A673 (cell line): ENCODE measurements at regions not wholly inside any gene's neighbourhood (a gene's known extent, or its start where the extent isn't known, plus 50 kb on each side); places are given as distances from the start of the nearest gene placed in this dataset.
"Not testable (repeated sequence)": the region's sequence is repeated elsewhere in the genome, so short reads cannot be mapped to it uniquely, and the experiment has no call there.

Experiments
- CTCF ChIP-seq: fragments of 300-800, 200-600 bp; sonication (generic); conservative IDR thresholded peaks from 2 replicates; pipeline ENCODE4 v1.5.1; 2017; ENCODE audit warnings: low read depth, mild to moderate bottlenecking, antibody characterized with exemption, low read length, moderate library complexity, mixed read lengths
- EZH2 ChIP-seq: fragments of 200-600 bp; sonication (generic); IDR thresholded peaks from 2 replicates; pipeline ENCODE4 v1.6.1; 2017; ENCODE audit warnings: borderline replicate concordance, low read depth, mild to moderate bottlenecking, mixed read lengths, antibody characterized with exemption, low read length; ENCODE audit not compliant: poor library complexity, severe bottlenecking

GRCh38 chr17:54465443-54465842, 435.2 kb upstream of the TOM1L1 start:
- TF ChIP-seq CTCF, EZH2: not testable (repeated sequence)
